ENCODE measurements at regions not wholly inside any gene's neighbourhood (a gene's known extent, or its start where the extent isn't known, plus 50 kb on each side); places are given as distances from the start of the nearest gene placed in this dataset.

GRCh38 chr4:106708464-106708816 lies 327.7 kb downstream of the DKK2 start:
- TF ChIP-seq MAZ (CRISPR knock-in tag; conservative IDR thresholded peaks at IDR 0.05 in 1 of 2, IDR thresholded peaks at IDR 0.05 in 1 of 2) (no peak), MNT (conservative IDR thresholded peaks at IDR 0.05) (no peak), ARID2 (IDR thresholded peaks at IDR 0.05) (no peak), ZHX1 (conservative IDR thresholded peaks at IDR 0.05; ENCODE audit: low read length) (no peak), SPI1 (IDR thresholded peaks at IDR 0.05; ENCODE audit: borderline replicate concordance, low read depth, low read length) (no peak), POLR2A (conservative IDR thresholded peaks at IDR 0.05) (no peak), CREB5 (CRISPR knock-in tag; IDR thresholded peaks at IDR 0.05) (no peak), ATF3 (IDR thresholded peaks at IDR 0.05) (no peak), ATF3 (CRISPR knock-in tag; conservative IDR thresholded peaks at IDR 0.05) (no peak), TSC22D4 (tag; IDR thresholded peaks at IDR 0.05) (no peak), CTCF (IDR thresholded peaks at IDR 0.05 in 2 of 3, conservative IDR thresholded peaks at IDR 0.05 in 1 of 3; ENCODE audit: insufficient read depth in 2 of 3, low read depth in 1 of 3, low read length in 3 of 3) (no peak), SMARCC2 (IDR thresholded peaks at IDR 0.05; ENCODE audit: low read depth) (no peak), EZH2 (IDR thresholded peaks at IDR 0.05; ENCODE audit: borderline replicate concordance, low read depth, low read length) (no peak), USF2 (CRISPR knock-in tag; IDR thresholded peaks at IDR 0.05) (no peak), PKNOX1 (IDR thresholded peaks at IDR 0.05) (no peak)
